RWPE1 (cell line): ENCODE measurements at regions not wholly inside any gene's neighbourhood (a gene's known extent, or its start where the extent isn't known, plus 50 kb on each side); places are given as distances from the start of the nearest gene placed in this dataset.

Experiments
- CTCF ChIA-PET: fragments of 350-600 bp; sonication (Branson Sonifier 250); formaldehyde crosslinking; extraction: SDS; loops from one replicate; lab custom pipeline; 2021; lab: Yijun Ruan, JAX
- POLR2A ChIA-PET: fragments of 400-600 bp; formaldehyde crosslinking; extraction: SDS; loops from one replicate; lab custom pipeline; 2020; ENCODE audit warnings: antibody characterized with exemption; ENCODE audit not compliant: low non-redundant PET; lab: Yijun Ruan, JAX
- DNase-seq: peaks from one replicate; pipeline ENCODE4 v3.0.0; 2012; ENCODE audit warnings: low spot score
- H3K27ac ChIP-seq: fragments of 450-650 bp; 2 replicates; pipeline ENCODE4 v1.5.1; 2017
- TF ChIP-seq, protein P1 (sequence below): fragments of 450-650 bp; conservative IDR thresholded peaks from 2 replicates; pipeline ENCODE4 v1.5.1; 2017; ENCODE audit warnings: low read depth, mild to moderate bottlenecking

DNA sequence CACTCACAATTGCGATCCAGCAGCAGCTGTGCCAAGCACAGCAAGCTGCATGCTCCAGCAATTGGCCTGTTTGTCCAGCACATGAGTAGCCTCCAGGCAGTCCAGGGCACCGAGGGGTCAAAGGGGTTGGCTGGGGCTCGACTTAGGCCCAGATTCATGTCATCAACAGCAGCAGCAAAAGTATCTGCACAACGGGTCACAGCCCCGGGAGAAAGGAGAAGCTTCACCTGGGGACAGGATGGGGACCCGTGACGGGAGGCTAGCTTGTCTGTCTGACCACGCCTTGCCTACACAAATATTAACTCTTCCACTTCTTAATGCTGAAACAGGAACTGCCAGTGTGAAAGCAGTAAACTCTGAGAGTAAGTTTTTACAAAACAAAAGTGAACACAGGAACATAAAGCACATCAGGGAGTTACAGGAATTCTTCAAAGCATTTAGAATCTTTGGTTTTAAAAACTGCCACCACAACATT, 191.2 kb downstream of the PIK3R1 start:
- TF ChIP-seq, protein P1, sequence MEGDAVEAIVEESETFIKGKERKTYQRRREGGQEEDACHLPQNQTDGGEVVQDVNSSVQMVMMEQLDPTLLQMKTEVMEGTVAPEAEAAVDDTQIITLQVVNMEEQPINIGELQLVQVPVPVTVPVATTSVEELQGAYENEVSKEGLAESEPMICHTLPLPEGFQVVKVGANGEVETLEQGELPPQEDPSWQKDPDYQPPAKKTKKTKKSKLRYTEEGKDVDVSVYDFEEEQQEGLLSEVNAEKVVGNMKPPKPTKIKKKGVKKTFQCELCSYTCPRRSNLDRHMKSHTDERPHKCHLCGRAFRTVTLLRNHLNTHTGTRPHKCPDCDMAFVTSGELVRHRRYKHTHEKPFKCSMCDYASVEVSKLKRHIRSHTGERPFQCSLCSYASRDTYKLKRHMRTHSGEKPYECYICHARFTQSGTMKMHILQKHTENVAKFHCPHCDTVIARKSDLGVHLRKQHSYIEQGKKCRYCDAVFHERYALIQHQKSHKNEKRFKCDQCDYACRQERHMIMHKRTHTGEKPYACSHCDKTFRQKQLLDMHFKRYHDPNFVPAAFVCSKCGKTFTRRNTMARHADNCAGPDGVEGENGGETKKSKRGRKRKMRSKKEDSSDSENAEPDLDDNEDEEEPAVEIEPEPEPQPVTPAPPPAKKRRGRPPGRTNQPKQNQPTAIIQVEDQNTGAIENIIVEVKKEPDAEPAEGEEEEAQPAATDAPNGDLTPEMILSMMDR = no peak
- peak overlapping the region; percentile 22 for H3K27ac ChIP-seq
- ChIA-PET CTCF (interaction anchor here (0.7 kb wide), 1 partner anchor 13 kb away, joined by 4 read pairs; no protein-coding TSS in a partner anchor), POLR2A (no interaction called here)
- DNase-seq = no peak

DNA sequence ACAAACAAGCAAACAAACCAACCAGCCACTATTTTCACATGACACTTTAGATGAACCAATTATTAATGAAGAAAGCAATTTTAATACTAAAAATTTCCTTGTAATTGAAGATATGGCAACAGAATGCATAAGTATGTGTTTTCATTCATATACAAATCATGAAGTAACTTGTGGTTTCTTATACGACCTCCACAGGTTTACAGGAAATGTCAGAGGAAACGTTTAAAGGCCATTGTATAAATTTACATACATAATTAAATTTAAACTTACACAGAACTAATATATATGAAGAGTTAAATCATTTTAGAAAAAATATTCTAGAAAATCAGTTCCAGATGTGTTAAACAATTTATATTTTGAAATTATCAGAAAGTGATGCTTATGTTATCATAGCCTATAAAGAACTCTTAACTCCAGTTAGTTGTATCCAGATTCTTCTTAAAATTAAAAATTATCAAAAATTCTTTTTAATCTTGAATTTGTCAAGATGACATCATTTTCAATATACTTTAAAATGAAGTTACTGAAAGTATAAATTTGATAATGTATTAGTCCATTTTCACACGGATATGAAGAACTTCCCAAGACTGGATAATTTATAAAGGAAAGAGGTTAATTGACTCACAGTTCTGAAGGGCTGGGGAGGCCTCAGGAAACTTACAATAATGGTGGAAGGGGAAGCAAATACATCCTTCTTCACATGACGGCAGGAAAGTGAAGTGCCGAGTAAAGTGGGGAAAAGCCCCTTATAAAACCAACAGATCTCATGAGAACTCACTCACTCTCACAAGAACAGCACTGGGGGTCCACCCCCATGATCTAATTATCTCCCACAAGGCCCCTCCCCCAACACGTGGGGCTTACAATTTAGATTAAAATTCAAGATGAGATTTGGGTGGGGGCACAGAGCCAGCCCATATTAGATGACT, 192.0 kb downstream of the PIK3R1 start:
- H3K27ac ChIP-seq = no peak overlapping the region
- DNase-seq = no peak
- POLR2A ChIA-PET = interaction anchor here (0.6 kb wide), 1 partner anchor 565 kb away, joined by 7 read pairs; no protein-coding TSS in a partner anchor
- TF ChIP-seq, protein P1 = no peak
- CTCF ChIA-PET = no interaction called here

DNA sequence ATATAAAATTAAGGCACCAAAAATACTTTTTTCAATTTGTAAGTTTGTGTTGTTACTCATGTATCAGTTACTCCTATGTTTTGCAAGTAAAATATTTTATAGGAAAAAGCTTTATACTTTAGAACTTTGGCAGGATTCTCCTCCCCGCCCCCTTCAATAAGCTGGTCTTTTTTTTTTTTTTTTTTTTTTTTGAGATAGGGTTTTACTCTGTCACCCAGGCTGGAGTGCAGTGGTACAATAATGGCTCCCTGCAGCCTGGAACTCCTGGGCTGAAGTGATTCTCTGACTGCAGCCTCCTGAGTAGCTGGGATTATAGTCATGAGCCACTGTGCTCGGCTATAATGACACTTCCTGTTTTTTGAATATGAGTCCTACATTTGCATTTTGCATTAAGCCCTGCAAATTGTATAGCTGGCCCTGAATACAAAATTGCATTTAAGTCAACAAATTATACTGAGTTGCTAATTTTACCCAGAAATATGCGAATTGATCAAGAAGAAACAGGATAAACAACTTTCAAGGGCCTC, 192.9 kb downstream of the PIK3R1 start:
- CTCF ChIA-PET = no interaction called here
- POLR2A ChIA-PET = interaction anchor here (0.6 kb wide), 1 partner anchor 566 kb away, joined by 7 read pairs; no protein-coding TSS in a partner anchor

DNA sequence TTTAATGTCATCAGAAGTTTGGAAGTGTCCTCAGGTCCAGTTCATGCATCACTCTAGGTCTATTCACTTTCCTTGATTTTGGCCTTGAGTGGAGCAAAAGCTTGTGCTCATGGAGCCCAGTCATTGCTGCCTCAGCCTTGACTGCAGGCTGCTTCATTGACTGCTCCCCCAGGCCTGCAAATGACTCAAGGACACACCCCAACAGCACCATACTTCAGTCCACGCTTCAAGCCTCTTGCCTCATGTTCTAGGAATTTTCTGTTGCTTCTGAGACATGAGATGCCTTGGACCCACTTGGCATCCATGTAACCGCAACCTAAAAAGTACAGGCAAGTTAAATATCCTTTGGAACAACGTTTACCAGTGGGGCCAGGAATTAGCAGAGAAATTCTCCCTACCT, 193.7 kb downstream of the PIK3R1 start:
- TF ChIP-seq, protein P1 = no peak
- H3K27ac ChIP-seq = no peak overlapping the region
- peak; percentile 38 for DNase-seq
- ChIA-PET CTCF (no interaction called here), POLR2A (no interaction called here)

More for the DNA sequence above, 192.9 kb downstream of the PIK3R1 start:
- TF ChIP-seq, protein P1 = no peak
- DNase-seq = no peak
- no peak overlapping the region for H3K27ac ChIP-seq

DNA sequence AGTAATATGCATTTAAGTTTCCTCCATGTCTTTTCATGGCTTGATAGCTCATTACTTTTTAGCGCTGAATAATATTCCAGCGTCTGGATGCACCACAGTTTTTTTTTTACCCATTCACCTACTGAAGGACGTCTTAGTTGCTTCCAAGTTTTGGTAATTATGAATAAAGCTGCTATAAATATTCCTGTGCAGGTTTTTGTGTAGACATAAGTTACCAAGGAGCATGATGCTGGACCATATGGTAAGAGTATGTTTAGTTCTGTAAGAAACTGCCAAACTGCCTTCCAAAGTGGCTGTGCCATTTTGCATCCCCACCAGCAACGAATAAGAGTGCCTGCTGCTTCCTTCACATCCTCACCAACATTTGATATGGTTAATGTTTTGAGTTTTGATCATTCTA, 195.6 kb downstream of the PIK3R1 start:
- no peak overlapping the region for H3K27ac ChIP-seq
- ChIA-PET CTCF (no interaction called here), POLR2A (no interaction called here)
- DNase-seq = no peak
- TF ChIP-seq, protein P1 = no peak
